ENCODE measurements at regions not wholly inside any gene's neighbourhood (a gene's known extent, or its start where the extent isn't known, plus 50 kb on each side); places are given as distances from the start of the nearest gene placed in this dataset.
A peak's percentile ranks its signal among the peaks of the same experiment; 100 is the strongest.

GRCh38 chr5:103336941-103337340 is 78.4 kb downstream of the MACIR start:
- no peak overlapping the region for H2BK12ac ChIP-seq (ENCODE audit: low read length in 2 of 2)
- H2BK15ac ChIP-seq (ENCODE audit: low read depth, poor library complexity, severe bottlenecking) = no peak overlapping the region
- H3K14ac ChIP-seq (ENCODE audit: low read length in 2 of 2) = no peak overlapping the region
- no peak overlapping the region for H4K91ac ChIP-seq (ENCODE audit: low read length)
- H3K18ac ChIP-seq (ENCODE audit: low read depth in 1 of 2, low read length in 2 of 2) = no peak overlapping the region
- no peak overlapping the region for H3K9ac ChIP-seq (ENCODE audit: low read length)
- no peak overlapping the region for H3K4me3 ChIP-seq (ENCODE audit: insufficient read depth in 1 of 2, low read depth in 1 of 2, low read length in 2 of 2)
- no peaks in the 10 kb centered on the region for H3K27me3 ChIP-seq (ENCODE audit: control insufficient read depth in 1 of 2, insufficient read depth in 1 of 2, low read length in 2 of 2)
- no peak overlapping the region for H2AFZ ChIP-seq (ENCODE audit: low read depth, low read length)
- H3K36me3 ChIP-seq (ENCODE audit: control insufficient read depth in 1 of 2, insufficient read depth in 2 of 2, low read depth in 1 of 2, low read length in 2 of 2) = no peaks in the 10 kb centered on the region
- 61% methylated on average over 2 of the region's 2 CpGs for WGBS
- H3K23ac ChIP-seq (ENCODE audit: low read length in 2 of 2) = no peak overlapping the region
- H3K27ac ChIP-seq (ENCODE audit: low read length, poor library complexity, severe bottlenecking) = no peak overlapping the region
- no peak overlapping the region for H2BK5ac ChIP-seq (ENCODE audit: low read depth, low read length, poor library complexity, severe bottlenecking)
- H3K79me1 ChIP-seq (replicated peaks; ENCODE audit: low read length, poor library complexity, severe bottlenecking) = no peaks in the 10 kb centered on the region
- H2BK120ac ChIP-seq (ENCODE audit: low read depth, low read length) = no peak overlapping the region
- no peak overlapping the region for H2AK5ac ChIP-seq (ENCODE audit: low read length, severe bottlenecking)
- no peak for DNase-seq
- no peak overlapping the region for H4K8ac ChIP-seq (ENCODE audit: low read length)
- H3K9me3 ChIP-seq (ENCODE audit: control insufficient read depth, low read length) = peaks cover 2% of the 10 kb centered on the region
- no peak overlapping the region for H3K4ac ChIP-seq (ENCODE audit: low read depth in 1 of 2, low read length in 2 of 2)
- H3K4me2 ChIP-seq (ENCODE audit: low read length, poor library complexity, severe bottlenecking) = no peak overlapping the region
- no peaks in the 10 kb centered on the region for H3K4me1 ChIP-seq (ENCODE audit: control insufficient read depth, insufficient read depth, low read depth, low read length)

GRCh38 chr5:103333376-103333775 is 74.8 kb downstream of the MACIR start:
- no peak overlapping the region for H4K8ac ChIP-seq (ENCODE audit: low read length)
- no peak overlapping the region for H3K4ac ChIP-seq (ENCODE audit: low read depth in 1 of 2, low read length in 2 of 2)
- peak; percentile 14 for DNase-seq
- H4K91ac ChIP-seq (ENCODE audit: low read length) = no peak overlapping the region
- H3K4me1 ChIP-seq (ENCODE audit: control insufficient read depth, insufficient read depth, low read depth, low read length) = no peaks in the 10 kb centered on the region
- 61% methylated on average over 2 of the region's 2 CpGs for WGBS
- no peak overlapping the region for H3K18ac ChIP-seq (ENCODE audit: low read depth in 1 of 2, low read length in 2 of 2)
- no peaks in the 10 kb centered on the region for H3K79me1 ChIP-seq (replicated peaks; ENCODE audit: low read length, poor library complexity, severe bottlenecking)
- no peaks in the 10 kb centered on the region for H3K36me3 ChIP-seq (ENCODE audit: control insufficient read depth in 1 of 2, insufficient read depth in 2 of 2, low read depth in 1 of 2, low read length in 2 of 2)
- H2BK120ac ChIP-seq (ENCODE audit: low read depth, low read length) = no peak overlapping the region
- H3K4me3 ChIP-seq (ENCODE audit: insufficient read depth in 1 of 2, low read depth in 1 of 2, low read length in 2 of 2) = no peak overlapping the region
- H3K9me3 ChIP-seq (ENCODE audit: control insufficient read depth, low read length) = peaks cover 1% of the 10 kb centered on the region
- no peak overlapping the region for H3K14ac ChIP-seq (ENCODE audit: low read length in 2 of 2)
- no peak overlapping the region for H3K23ac ChIP-seq (ENCODE audit: low read length in 2 of 2)
- no peaks in the 10 kb centered on the region for H3K27me3 ChIP-seq (ENCODE audit: control insufficient read depth in 1 of 2, insufficient read depth in 1 of 2, low read length in 2 of 2)
- H2BK12ac ChIP-seq (ENCODE audit: low read length in 2 of 2) = no peak overlapping the region
- no peak overlapping the region for H3K9ac ChIP-seq (ENCODE audit: low read length)
- H3K27ac ChIP-seq (ENCODE audit: low read length, poor library complexity, severe bottlenecking) = no peak overlapping the region
- no peak overlapping the region for H2BK15ac ChIP-seq (ENCODE audit: low read depth, poor library complexity, severe bottlenecking)
- H2AFZ ChIP-seq (ENCODE audit: low read depth, low read length) = no peak overlapping the region
- no peak overlapping the region for H2AK5ac ChIP-seq (ENCODE audit: low read length, severe bottlenecking)
- H3K4me2 ChIP-seq (ENCODE audit: low read length, poor library complexity, severe bottlenecking) = no peak overlapping the region
- H2BK5ac ChIP-seq (ENCODE audit: low read depth, low read length, poor library complexity, severe bottlenecking) = no peak overlapping the region

- Histone ChIP-seq H2BK5ac (ENCODE audit: low read depth, low read length, poor library complexity, severe bottlenecking) (no peak overlapping the region), H3K23ac (ENCODE audit: low read length in 2 of 2) (no peak overlapping the region), H2AK5ac (ENCODE audit: low read length, severe bottlenecking) (no peak overlapping the region), H3K18ac (ENCODE audit: low read depth in 1 of 2, low read length in 2 of 2) (no peak overlapping the region), H3K4ac (ENCODE audit: low read depth in 1 of 2, low read length in 2 of 2) (no peak overlapping the region), H3K4me1 (ENCODE audit: control insufficient read depth, insufficient read depth, low read depth, low read length) (no peaks in the 10 kb centered on the region), H2BK15ac (ENCODE audit: low read depth, poor library complexity, severe bottlenecking) (no peak overlapping the region), H3K14ac (ENCODE audit: low read length in 2 of 2) (no peak overlapping the region), H3K36me3 (ENCODE audit: control insufficient read depth in 1 of 2, insufficient read depth in 2 of 2, low read depth in 1 of 2, low read length in 2 of 2) (no peaks in the 10 kb centered on the region), H2BK120ac (ENCODE audit: low read depth, low read length) (no peak overlapping the region), H4K8ac (ENCODE audit: low read length) (no peak overlapping the region), H3K4me2 (ENCODE audit: low read length, poor library complexity, severe bottlenecking) (no peak overlapping the region), H4K91ac (ENCODE audit: low read length) (no peak overlapping the region), H3K4me3 (ENCODE audit: insufficient read depth in 1 of 2, low read depth in 1 of 2, low read length in 2 of 2) (no peak overlapping the region), H3K9me3 (ENCODE audit: control insufficient read depth, low read length) (no peaks in the 10 kb centered on the region), H3K27me3 (ENCODE audit: control insufficient read depth in 1 of 2, insufficient read depth in 1 of 2, low read length in 2 of 2) (no peaks in the 10 kb centered on the region), H3K9ac (ENCODE audit: low read length) (no peak overlapping the region), H3K79me1 (replicated peaks; ENCODE audit: low read length, poor library complexity, severe bottlenecking) (no peaks in the 10 kb centered on the region), H2BK12ac (ENCODE audit: low read length in 2 of 2) (no peak overlapping the region), H2AFZ (ENCODE audit: low read depth, low read length) (no peak overlapping the region), H3K27ac (ENCODE audit: low read length, poor library complexity, severe bottlenecking) (no peak overlapping the region)
- WGBS = no CpG with 5 or more reads among the region's 2 CpGs
- no peak for DNase-seq
Observed at GRCh38 chr5:103330875-103331274, 72.3 kb downstream of the MACIR start.
